ENCODE measurements at regions not wholly inside any gene's neighbourhood (a gene's known extent, or its start where the extent isn't known, plus 50 kb on each side); places are given as distances from the start of the nearest gene placed in this dataset.
A peak's percentile ranks its signal among the peaks of the same experiment; 100 is the strongest.

DNA sequence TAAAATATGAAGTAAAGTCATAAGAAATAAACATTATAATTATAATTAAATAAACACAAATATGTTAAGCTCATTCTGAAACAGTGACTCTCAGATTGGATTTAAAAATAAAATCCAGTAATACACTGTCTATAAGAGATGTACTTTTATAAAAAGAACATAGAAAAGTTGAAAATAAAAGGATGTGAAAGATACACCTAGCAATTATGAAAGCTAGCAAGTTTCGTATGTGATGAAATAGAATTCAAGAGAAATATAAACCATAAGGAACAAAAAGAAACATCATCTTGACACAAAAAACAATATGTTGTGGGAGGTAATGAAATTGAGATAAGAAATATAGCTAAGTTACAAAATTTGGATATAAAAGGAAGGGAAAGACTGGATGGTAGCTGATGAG lies 128.6 kb upstream of the CNR1 start:
- peaks cover 0 to 5% of the 10 kb centered on the region in 2 donors for H3K27me3 Mint-ChIP-seq

GRCh38 chr6:88290411-88290810 lies 124.3 kb upstream of the CNR1 start:
- peaks cover 10% of the 10 kb centered on the region for H3K9me3 Mint-ChIP-seq
- peaks cover 0 to 15% of the 10 kb centered on the region in 2 donors for H3K27me3 Mint-ChIP-seq
- H3K4me1 Mint-ChIP-seq (ENCODE audit: low read depth in 2 of 2) = no peaks in the 10 kb centered on the region
- DNase-seq (ENCODE audit: low spot score) (no peak), ATAC-seq (no peak)
- H3K27ac Mint-ChIP-seq = no peak overlapping the region
- no peak overlapping the region for H3K4me3 Mint-ChIP-seq
- peaks cover 10% of the 10 kb centered on the region for H3K36me3 Mint-ChIP-seq

More for the DNA sequence above, 128.6 kb upstream of the CNR1 start:
- no peaks in the 10 kb centered on the region for H3K4me1 Mint-ChIP-seq (ENCODE audit: low read depth in 2 of 2)
- ATAC-seq = no peak
- DNase-seq (ENCODE audit: low spot score) = no peak
- H3K36me3 Mint-ChIP-seq = no peaks in the 10 kb centered on the region
- H3K27ac Mint-ChIP-seq = no peak overlapping the region
- no peak overlapping the region for H3K4me3 Mint-ChIP-seq
- H3K9me3 Mint-ChIP-seq = peaks cover 7% of the 10 kb centered on the region

DNA sequence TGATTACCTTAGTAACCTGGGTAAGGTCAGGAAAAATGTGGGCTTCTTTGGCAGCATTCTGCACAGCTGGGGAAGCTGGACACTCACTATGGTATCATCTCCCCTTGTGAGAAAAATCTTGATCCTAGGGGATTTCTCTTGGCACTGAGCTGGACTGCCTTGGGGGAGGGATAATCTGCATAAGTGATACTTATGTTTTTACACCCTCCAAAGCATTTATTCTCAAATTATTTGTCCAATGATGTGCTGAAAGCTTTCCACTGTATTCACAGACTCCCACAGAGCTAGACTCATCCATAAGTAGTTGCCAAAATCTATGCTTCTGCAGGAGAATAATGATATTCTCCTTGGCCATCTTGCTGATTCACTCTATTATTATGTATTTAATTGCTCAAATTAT lies 121.5 kb upstream of the CNR1 start:
- Mint-ChIP-seq H3K36me3 (peaks cover 10% of the 10 kb centered on the region), H3K4me1 (ENCODE audit: low read depth in 2 of 2) (no peaks in the 10 kb centered on the region), H3K4me3 (no peak overlapping the region), H3K27ac (no peak overlapping the region), H3K9me3 (peaks cover 8% of the 10 kb centered on the region), H3K27me3 (peaks cover 0 to 17% of the 10 kb centered on the region in 2 donors)
- DNase-seq (ENCODE audit: low spot score) (no peak), ATAC-seq (no peak)

GRCh38 chr6:88276331-88276730 lies 110.2 kb upstream of the CNR1 start:
- Mint-ChIP-seq H3K27me3 (peaks cover 0 to 5% of the 10 kb centered on the region in 2 donors), H3K36me3 (no peaks in the 10 kb centered on the region), H3K4me3 (no peak overlapping the region), H3K4me1 (ENCODE audit: low read depth in 2 of 2) (no peaks in the 10 kb centered on the region), H3K27ac (no peak overlapping the region), H3K9me3 (peaks cover 4% of the 10 kb centered on the region)
- DNase-seq (ENCODE audit: low spot score) (no peak), ATAC-seq (peak in 1 of 2 donors; percentile 43)

GRCh38 chr6:88268508-88268907 lies 102.4 kb upstream of the CNR1 start:
- no peak for DNase-seq (ENCODE audit: low spot score)
- Mint-ChIP-seq H3K4me3 (no peak overlapping the region), H3K36me3 (no peaks in the 10 kb centered on the region), H3K4me1 (ENCODE audit: low read depth in 2 of 2) (no peaks in the 10 kb centered on the region), H3K27me3 (peaks cover 0 to 11% of the 10 kb centered on the region in 2 donors), H3K27ac (no peak overlapping the region), H3K9me3 (peaks cover 4% of the 10 kb centered on the region)
- ATAC-seq = no peak

DNA sequence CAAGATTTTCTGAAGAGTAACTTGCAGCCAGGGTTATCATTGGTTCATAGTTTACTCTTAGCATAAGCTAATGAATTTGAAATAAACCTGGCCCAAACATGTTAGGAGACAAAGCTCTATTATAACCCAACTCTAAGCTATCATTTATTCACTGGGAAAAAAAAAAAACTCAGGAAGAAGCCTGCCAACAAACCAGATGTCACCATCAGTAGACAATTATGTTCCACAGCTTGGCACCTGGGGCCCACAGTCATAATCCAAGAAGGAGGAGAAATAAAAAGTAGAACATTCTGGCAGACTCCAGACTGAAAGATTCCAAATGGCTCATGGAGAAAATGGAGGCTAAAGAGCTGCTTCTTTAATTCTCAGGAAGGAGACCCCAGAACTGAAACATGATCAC lies 100.0 kb upstream of the CNR1 start:
- DNase-seq (ENCODE audit: low spot score) (no peak), ATAC-seq (no peak)
- Mint-ChIP-seq H3K9me3 (peaks cover 4% of the 10 kb centered on the region), H3K4me1 (ENCODE audit: low read depth in 2 of 2) (no peaks in the 10 kb centered on the region), H3K27ac (no peak overlapping the region), H3K4me3 (no peak overlapping the region), H3K27me3 (peaks cover 0 to 15% of the 10 kb centered on the region in 2 donors), H3K36me3 (no peaks in the 10 kb centered on the region)

DNA sequence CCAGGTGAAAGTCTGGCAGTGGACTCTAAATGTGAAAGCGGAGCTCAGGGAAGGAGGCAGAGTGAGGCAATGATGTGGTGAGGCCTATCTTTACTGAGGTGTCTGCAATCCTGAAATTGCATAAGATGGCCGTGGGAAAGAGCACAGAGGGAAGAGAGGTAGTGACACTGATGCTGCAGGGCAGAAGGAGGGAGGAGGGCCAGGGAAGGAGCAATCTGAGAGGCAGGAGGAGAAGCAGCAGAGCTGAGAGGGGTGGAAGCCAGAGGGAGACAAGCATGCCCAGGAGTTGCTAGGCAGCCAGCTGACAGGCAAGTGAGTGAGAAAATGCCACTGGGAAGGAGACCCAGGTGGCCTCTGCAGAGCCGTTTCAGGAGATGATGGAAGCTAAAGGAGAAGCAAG lies 97.4 kb upstream of the CNR1 start:
- Mint-ChIP-seq H3K27me3 (peaks cover 0 to 12% of the 10 kb centered on the region in 2 donors), H3K4me1 (ENCODE audit: low read depth in 2 of 2) (no peaks in the 10 kb centered on the region), H3K27ac (no peak overlapping the region), H3K9me3 (peaks cover 4% of the 10 kb centered on the region), H3K4me3 (no peak overlapping the region), H3K36me3 (no peaks in the 10 kb centered on the region)
- DNase-seq (ENCODE audit: low spot score) (no peak), ATAC-seq (no peak)

GRCh38 chr6:88262332-88262731 lies 96.2 kb upstream of the CNR1 start:
- H3K36me3 Mint-ChIP-seq = no peaks in the 10 kb centered on the region
- DNase-seq (ENCODE audit: low spot score) (no peak), ATAC-seq (no peak)
- H3K27me3 Mint-ChIP-seq = peaks cover 0 to 12% of the 10 kb centered on the region in 2 donors
- H3K9me3 Mint-ChIP-seq = peaks cover 4% of the 10 kb centered on the region
- H3K4me1 Mint-ChIP-seq (ENCODE audit: low read depth in 2 of 2) = no peaks in the 10 kb centered on the region
- no peak overlapping the region for H3K4me3 Mint-ChIP-seq
- no peak overlapping the region for H3K27ac Mint-ChIP-seq

DNA sequence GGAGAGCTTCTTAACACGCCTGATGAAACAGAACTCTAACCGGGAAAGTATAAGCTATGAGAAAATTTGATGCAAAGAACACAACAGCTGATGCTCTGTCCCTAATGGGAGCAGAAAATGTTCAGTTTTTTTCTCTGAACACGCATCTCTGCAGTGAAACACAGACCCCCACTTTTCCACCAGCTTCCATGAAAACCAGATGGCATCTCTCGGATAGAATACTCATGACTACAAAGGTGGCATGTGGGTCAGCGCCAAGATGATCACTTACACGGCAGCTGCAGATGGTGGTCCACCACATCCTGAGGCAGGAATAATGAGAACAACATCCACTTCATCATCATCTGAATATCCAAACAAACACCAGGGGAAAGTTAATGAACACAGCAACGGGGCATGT lies 85.2 kb upstream of the CNR1 start:
- H3K9me3 Mint-ChIP-seq = peaks cover 19% of the 10 kb centered on the region
- no peak overlapping the region for H3K4me3 Mint-ChIP-seq
- ATAC-seq = no peak
- no peaks in the 10 kb centered on the region for H3K4me1 Mint-ChIP-seq (ENCODE audit: low read depth in 2 of 2)
- no peak for DNase-seq (ENCODE audit: low spot score)
- peaks cover 0 to 16% of the 10 kb centered on the region in 2 donors for H3K27me3 Mint-ChIP-seq
- H3K36me3 Mint-ChIP-seq = no peaks in the 10 kb centered on the region
- no peak overlapping the region for H3K27ac Mint-ChIP-seq

DNA sequence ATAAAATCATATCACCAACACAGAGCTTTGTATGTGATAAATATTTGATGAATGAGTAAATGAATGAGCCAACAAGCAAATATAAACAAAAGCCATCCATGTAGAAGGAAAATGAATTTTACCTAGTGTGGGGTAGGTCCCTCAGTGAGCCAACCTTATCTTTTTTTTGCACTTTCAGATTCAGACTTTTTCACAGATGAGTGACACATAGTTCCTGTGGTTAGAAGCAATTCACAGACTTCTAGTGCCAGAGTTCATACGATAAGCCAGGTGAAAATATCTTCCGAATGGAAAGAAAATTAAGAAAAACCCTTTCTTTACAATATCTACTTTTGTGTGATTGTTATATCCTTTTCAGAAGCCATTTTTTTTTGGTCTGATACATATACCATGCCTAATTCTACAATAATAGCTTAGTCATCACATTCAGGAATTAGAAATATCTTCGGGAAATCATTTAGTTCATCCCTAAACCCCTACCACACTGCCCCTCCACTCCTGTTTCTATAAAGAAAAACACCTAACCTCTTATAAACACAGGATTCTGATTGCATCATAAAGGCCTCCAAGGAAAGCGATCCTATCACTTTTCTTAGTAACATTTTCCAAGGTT lies 82.7 kb upstream of the CNR1 start:
- peaks cover 7% of the 10 kb centered on the region for H3K9me3 Mint-ChIP-seq
- ATAC-seq = no peak
- no peak overlapping the region for H3K4me3 Mint-ChIP-seq
- no peaks in the 10 kb centered on the region for H3K4me1 Mint-ChIP-seq (ENCODE audit: low read depth in 2 of 2)
- no peak overlapping the region for H3K27ac Mint-ChIP-seq
- peaks cover 0 to 20% of the 10 kb centered on the region in 2 donors for H3K27me3 Mint-ChIP-seq
- no peak for DNase-seq (ENCODE audit: low spot score)
- H3K36me3 Mint-ChIP-seq = no peaks in the 10 kb centered on the region

DNA sequence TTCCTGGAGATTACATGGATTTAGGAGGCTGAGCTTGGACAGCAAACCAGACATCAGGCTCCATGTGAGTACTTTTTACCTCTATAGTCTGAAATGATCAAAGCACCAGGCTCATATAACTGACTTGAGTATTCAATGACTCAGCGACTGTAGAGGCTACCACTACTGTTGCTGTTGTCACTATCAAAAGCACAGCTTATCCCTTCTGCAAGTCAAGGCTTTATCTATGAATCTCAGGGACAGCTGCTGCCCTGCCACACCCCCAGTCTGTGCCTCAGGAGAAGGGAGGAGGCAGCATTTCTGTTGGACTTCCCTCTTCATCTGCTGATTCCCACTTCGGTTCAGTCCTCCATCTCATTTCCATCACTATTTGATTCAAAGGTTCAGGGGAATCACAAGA lies 80.5 kb upstream of the CNR1 start:
- peaks cover 2 to 22% of the 10 kb centered on the region in 2 donors for H3K27me3 Mint-ChIP-seq
- H3K4me1 Mint-ChIP-seq (ENCODE audit: low read depth in 2 of 2) = no peaks in the 10 kb centered on the region
- no peak overlapping the region for H3K4me3 Mint-ChIP-seq
- ATAC-seq = no peak
- H3K36me3 Mint-ChIP-seq = peaks cover 9% of the 10 kb centered on the region
- H3K27ac Mint-ChIP-seq = no peak overlapping the region
- H3K9me3 Mint-ChIP-seq = peaks cover 6% of the 10 kb centered on the region
- DNase-seq (ENCODE audit: low spot score) = no peak

GRCh38 chr6:88244721-88245120 lies 78.6 kb upstream of the CNR1 start:
- peaks cover 9% of the 10 kb centered on the region for H3K36me3 Mint-ChIP-seq

GRCh38 chr6:88238901-88239300 lies 72.8 kb upstream of the CNR1 start:
- H3K27me3 Mint-ChIP-seq = peaks cover 2 to 10% of the 10 kb centered on the region in 2 donors
- no peak overlapping the region for H3K4me3 Mint-ChIP-seq
- no peaks in the 10 kb centered on the region for H3K4me1 Mint-ChIP-seq (ENCODE audit: low read depth in 2 of 2)
- no peak for ATAC-seq
- peaks cover 9% of the 10 kb centered on the region for H3K36me3 Mint-ChIP-seq
- H3K27ac Mint-ChIP-seq = no peak overlapping the region
- DNase-seq (ENCODE audit: low spot score) = no peak
- H3K9me3 Mint-ChIP-seq = peaks cover 2% of the 10 kb centered on the region

More at GRCh38 chr6:88244721-88245120, 78.6 kb upstream of the CNR1 start:
- no peaks in the 10 kb centered on the region for H3K4me1 Mint-ChIP-seq (ENCODE audit: low read depth in 2 of 2)
- peaks cover 2 to 16% of the 10 kb centered on the region in 2 donors for H3K27me3 Mint-ChIP-seq
- ATAC-seq = no peak
- H3K4me3 Mint-ChIP-seq = no peak overlapping the region
- peaks cover 2% of the 10 kb centered on the region for H3K9me3 Mint-ChIP-seq
- no peak overlapping the region for H3K27ac Mint-ChIP-seq
- DNase-seq (ENCODE audit: low spot score) = no peak

DNA sequence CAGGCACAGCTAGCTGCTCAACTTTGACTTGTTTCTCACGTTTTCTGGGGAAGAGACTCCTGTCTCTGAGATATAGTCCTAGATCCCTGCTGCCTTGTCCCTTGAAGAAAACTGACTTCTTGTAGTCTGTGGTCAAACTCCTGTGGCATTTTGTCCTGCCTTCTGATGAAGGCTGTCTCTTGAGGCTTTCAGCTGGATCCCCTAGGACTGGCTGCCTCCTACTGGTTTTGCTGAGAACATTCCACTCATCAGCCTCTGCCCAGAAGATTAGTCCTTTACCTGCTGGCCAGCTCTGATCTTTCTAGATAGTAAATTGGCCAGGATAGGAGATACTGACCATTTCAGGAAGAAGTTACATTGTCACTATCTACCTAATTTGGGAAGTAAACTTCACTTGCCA lies 71.9 kb upstream of the CNR1 start:
- no peak for ATAC-seq
- Mint-ChIP-seq H3K27me3 (peaks cover 2 to 10% of the 10 kb centered on the region in 2 donors), H3K36me3 (peaks cover 9% of the 10 kb centered on the region), H3K9me3 (peaks cover 2% of the 10 kb centered on the region), H3K4me1 (ENCODE audit: low read depth in 2 of 2) (no peaks in the 10 kb centered on the region), H3K27ac (no peak overlapping the region), H3K4me3 (no peak overlapping the region)
- no peak for DNase-seq (ENCODE audit: low spot score)

Data from natural killer cell treated with Interleukin-12 subunit alpha and Interleukin-12 subunit beta and Interleukin-15 and Interleukin-18, amount 100 ng/mL, for 72 hours (primary cell).